ENCODE measurements at regions not wholly inside any gene's neighbourhood (a gene's known extent, or its start where the extent isn't known, plus 50 kb on each side); places are given as distances from the start of the nearest gene placed in this dataset.
A peak's percentile ranks its signal among the peaks of the same experiment; 100 is the strongest.

DNA sequence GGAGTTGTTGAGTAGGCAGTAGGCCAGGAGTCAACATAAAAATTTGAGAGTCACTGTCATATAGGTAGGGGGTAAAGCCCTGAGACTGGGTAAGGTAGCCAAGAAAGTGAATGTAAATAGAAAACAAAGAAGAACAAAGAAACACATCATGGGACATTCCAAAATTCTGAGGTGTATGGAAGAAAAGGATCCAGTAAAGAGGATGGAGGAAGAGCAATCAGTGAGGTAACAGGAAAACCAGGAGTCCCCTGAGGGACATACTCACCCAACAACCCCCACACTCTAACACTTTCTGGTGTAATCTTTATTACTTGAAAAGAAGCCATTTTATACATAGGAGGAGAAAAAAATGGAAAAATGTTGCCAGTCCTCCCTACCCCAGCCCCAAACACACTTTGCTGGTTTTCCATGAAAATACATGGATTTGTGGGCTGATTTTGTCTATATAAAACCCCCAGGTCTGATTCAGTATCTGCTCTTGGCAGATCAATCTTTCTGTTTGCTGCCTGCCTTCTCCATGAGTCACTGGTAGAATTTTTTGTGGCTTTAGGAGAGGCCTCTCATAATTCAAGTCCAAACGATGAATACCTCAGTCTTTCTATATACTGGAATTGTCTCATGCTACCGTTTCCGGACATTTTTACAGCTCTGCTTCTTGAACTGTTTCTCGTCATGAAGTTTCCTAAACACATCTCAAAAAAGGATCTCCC, 271.4 kb upstream of the MAN1A1 start:
- intact Hi-C loops (cut with micrococcal nuclease; ENCODE audit: unreplicated experiment) = no loop called here
- Mint-ChIP-seq H3K27me3 (ENCODE audit: unreplicated experiment) (no peaks in the 10 kb centered on the region), H3K4me1 (ENCODE audit: low read depth, unreplicated experiment) (peaks cover 12% of the 10 kb centered on the region), H3K36me3 (ENCODE audit: insufficient read depth, unreplicated experiment) (no peaks in the 10 kb centered on the region), H3K4me3 (ENCODE audit: low read depth, unreplicated experiment) (no peak overlapping the region), H3K9me3 (ENCODE audit: low read depth, unreplicated experiment) (no peaks in the 10 kb centered on the region), H3K27ac (ENCODE audit: unreplicated experiment) (no peak overlapping the region)
- CTCF ChIA-PET = no interaction called here
- DNase-seq = peak; percentile 4
- TF ChIP-seq, protein P1, sequence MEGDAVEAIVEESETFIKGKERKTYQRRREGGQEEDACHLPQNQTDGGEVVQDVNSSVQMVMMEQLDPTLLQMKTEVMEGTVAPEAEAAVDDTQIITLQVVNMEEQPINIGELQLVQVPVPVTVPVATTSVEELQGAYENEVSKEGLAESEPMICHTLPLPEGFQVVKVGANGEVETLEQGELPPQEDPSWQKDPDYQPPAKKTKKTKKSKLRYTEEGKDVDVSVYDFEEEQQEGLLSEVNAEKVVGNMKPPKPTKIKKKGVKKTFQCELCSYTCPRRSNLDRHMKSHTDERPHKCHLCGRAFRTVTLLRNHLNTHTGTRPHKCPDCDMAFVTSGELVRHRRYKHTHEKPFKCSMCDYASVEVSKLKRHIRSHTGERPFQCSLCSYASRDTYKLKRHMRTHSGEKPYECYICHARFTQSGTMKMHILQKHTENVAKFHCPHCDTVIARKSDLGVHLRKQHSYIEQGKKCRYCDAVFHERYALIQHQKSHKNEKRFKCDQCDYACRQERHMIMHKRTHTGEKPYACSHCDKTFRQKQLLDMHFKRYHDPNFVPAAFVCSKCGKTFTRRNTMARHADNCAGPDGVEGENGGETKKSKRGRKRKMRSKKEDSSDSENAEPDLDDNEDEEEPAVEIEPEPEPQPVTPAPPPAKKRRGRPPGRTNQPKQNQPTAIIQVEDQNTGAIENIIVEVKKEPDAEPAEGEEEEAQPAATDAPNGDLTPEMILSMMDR (IDR thresholded peaks at IDR 0.05; ENCODE audit: unreplicated experiment) = no peak
- no TSS peak for BruUV-seq (replicated peaks)

DNA sequence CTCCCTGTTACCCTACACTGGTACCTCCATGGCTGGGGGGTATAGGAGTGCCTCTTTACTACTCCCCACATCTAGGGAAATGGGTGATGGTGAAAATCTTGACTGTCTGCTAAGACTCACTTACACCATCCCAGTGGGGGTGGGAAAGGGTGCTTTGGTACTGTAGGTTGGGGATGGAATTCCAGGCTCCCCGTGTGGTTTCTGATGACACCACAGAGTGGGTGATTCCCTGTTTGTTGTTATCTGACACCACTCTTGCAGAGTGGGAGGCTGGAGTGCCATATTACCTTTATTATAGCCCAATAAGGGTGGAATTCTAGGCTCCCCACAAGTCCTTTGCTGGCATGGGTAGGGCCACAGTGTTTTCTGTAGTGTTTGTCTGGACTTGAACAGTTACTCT, 264.6 kb upstream of the MAN1A1 start:
- H3K27ac Mint-ChIP-seq (ENCODE audit: unreplicated experiment) = no peak overlapping the region
- no peaks in the 10 kb centered on the region for H3K4me1 Mint-ChIP-seq (ENCODE audit: low read depth, unreplicated experiment)
- TF ChIP-seq, protein P1 (IDR thresholded peaks at IDR 0.05; ENCODE audit: unreplicated experiment) = no peak
- DNase-seq = no peak
- no peaks in the 10 kb centered on the region for H3K36me3 Mint-ChIP-seq (ENCODE audit: insufficient read depth, unreplicated experiment)
- H3K9me3 Mint-ChIP-seq (ENCODE audit: low read depth, unreplicated experiment) = no peaks in the 10 kb centered on the region
- no peak overlapping the region for H3K4me3 Mint-ChIP-seq (ENCODE audit: low read depth, unreplicated experiment)
- no TSS peak for BruUV-seq (replicated peaks)
- CTCF ChIA-PET = no interaction called here
- no peaks in the 10 kb centered on the region for H3K27me3 Mint-ChIP-seq (ENCODE audit: unreplicated experiment)
- intact Hi-C loops (cut with micrococcal nuclease; ENCODE audit: unreplicated experiment) = no loop called here

DNA sequence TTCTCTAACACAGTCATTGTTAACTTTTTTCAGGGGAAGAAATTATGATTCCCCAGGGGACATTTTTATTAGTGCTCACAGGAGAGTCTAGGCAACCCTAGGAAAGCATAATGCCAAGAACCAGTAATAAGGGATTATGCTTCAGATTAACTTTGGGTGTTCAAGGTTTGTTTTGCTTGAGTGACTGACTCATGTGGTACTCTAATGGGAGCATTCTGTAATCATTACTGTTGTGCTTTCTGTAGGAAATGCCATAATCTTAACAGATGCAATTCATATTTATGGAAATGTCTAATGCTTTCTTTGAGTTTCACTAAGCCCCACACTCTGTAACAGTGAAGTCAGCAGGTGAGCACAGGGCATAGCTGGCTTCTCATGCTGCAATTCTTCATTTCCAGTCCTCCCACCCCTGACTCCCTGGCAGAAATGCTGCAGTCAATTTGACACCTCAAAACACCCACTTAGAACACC, 263.4 kb upstream of the MAN1A1 start:
- H3K4me3 Mint-ChIP-seq (ENCODE audit: low read depth, unreplicated experiment) = no peak overlapping the region
- H3K27ac Mint-ChIP-seq (ENCODE audit: unreplicated experiment) = no peak overlapping the region
- H3K9me3 Mint-ChIP-seq (ENCODE audit: low read depth, unreplicated experiment) = no peaks in the 10 kb centered on the region
- no TSS peak for BruUV-seq (replicated peaks)
- no peaks in the 10 kb centered on the region for H3K27me3 Mint-ChIP-seq (ENCODE audit: unreplicated experiment)
- DNase-seq = no peak
- intact Hi-C loops (cut with micrococcal nuclease; ENCODE audit: unreplicated experiment) = no loop called here
- CTCF ChIA-PET = interaction anchor here (0.7 kb wide), 1 partner anchor 11 kb away, joined by 3 read pairs; no protein-coding TSS in a partner anchor
- H3K4me1 Mint-ChIP-seq (ENCODE audit: low read depth, unreplicated experiment) = no peaks in the 10 kb centered on the region
- no peaks in the 10 kb centered on the region for H3K36me3 Mint-ChIP-seq (ENCODE audit: insufficient read depth, unreplicated experiment)
- TF ChIP-seq, protein P1 (IDR thresholded peaks at IDR 0.05; ENCODE audit: unreplicated experiment) = no peak

DNA sequence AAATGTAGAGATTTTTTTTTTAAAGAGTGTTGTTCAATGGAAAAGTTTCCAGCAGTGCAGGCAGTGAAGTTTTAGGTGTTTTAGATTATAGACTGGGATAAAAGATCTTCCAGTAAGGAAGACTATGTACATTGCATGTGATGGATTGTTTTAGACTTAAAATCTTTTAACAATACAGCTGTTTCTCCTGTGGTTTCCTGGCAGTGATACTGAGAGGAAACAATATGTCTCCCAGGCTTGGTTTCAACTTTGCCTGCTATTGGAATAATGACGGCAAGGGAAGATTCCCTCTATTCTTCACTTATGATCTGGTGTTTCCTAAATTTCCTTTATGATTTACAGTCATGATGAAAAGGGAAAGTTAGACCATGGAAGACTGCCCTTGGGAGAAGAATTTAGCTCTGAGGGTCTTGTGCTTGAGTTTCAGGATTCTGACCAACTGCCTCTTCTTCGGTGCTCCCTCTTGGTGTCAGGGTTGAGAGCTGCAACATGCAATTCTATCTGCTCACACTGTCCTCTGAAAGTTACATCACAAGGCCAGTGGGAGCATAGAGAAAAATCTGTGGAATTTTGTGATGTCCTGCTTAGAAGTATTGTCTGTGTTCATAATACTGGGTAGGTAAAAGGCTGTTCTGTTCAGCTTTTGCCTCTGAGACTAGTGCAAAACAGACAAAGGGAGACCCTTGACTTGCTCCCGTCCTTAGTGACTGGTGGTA, 262.8 kb upstream of the MAN1A1 start:
- BruUV-seq (replicated peaks) = no TSS peak
- no peak for DNase-seq
- no peaks in the 10 kb centered on the region for H3K4me1 Mint-ChIP-seq (ENCODE audit: low read depth, unreplicated experiment)
- no peaks in the 10 kb centered on the region for H3K27me3 Mint-ChIP-seq (ENCODE audit: unreplicated experiment)
- no peaks in the 10 kb centered on the region for H3K36me3 Mint-ChIP-seq (ENCODE audit: insufficient read depth, unreplicated experiment)
- H3K4me3 Mint-ChIP-seq (ENCODE audit: low read depth, unreplicated experiment) = no peak overlapping the region
- intact Hi-C loops (cut with micrococcal nuclease; ENCODE audit: unreplicated experiment) = no loop called here
- H3K9me3 Mint-ChIP-seq (ENCODE audit: low read depth, unreplicated experiment) = no peaks in the 10 kb centered on the region
- CTCF ChIA-PET = interaction anchor here (0.6 to 0.7 kb wide), 2 partner anchors 11 to 143 kb away, joined by 3 to 5 read pairs; no protein-coding TSS in a partner anchor
- H3K27ac Mint-ChIP-seq (ENCODE audit: unreplicated experiment) = no peak overlapping the region
- TF ChIP-seq, protein P1 (IDR thresholded peaks at IDR 0.05; ENCODE audit: unreplicated experiment) = no peak

Measured in Calu3 (cell line).